Stimulated activated CD4-positive, alpha-beta T cell treated with anti-CD3 and anti-CD28 coated beads, Interleukin-2, amount 100 ng/mL, for 48 hours (primary cell): ENCODE measurements at regions not wholly inside any gene's neighbourhood (a gene's known extent, or its start where the extent isn't known, plus 50 kb on each side); places are given as distances from the start of the nearest gene placed in this dataset.
"Not testable (repeated sequence)": the region's sequence is repeated elsewhere in the genome, so short reads cannot be mapped to it uniquely, and the experiment has no call there.

ENCODE experiments used
- DNase-seq, 2 donors: peaks; one replicate each; pipeline ENCODE4 v3.0.0-alpha.2; 2020

- DNase-seq = peak; percentile 8 to 19
Observed at GRCh38 chr3:31102196-31102879, 207.9 kb upstream of the GADL1 start.

DNA sequence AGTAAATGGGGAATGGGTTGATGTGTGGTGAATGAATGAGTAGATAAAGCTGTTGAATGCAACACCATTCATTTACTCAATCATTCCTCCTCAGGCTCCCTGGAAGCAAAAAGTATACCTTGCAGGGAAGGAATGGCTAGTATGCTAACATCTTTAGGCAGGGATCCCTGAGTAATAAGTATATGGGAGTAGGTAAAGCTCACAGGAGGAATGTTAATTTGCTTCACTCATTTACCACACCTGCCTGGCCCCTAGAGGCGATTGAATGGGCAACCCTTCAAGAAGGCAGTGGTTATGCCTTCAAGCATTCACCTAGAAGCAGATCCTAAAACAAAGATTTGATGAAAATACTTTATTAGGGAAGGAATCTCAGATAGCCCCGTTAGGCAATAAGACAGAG lies 208.7 kb upstream of the GADL1 start:
- DNase-seq = no peak

GRCh38 chr3:31103623-31104180 lies 209.2 kb upstream of the GADL1 start:
- DNase-seq = no peak

DNA sequence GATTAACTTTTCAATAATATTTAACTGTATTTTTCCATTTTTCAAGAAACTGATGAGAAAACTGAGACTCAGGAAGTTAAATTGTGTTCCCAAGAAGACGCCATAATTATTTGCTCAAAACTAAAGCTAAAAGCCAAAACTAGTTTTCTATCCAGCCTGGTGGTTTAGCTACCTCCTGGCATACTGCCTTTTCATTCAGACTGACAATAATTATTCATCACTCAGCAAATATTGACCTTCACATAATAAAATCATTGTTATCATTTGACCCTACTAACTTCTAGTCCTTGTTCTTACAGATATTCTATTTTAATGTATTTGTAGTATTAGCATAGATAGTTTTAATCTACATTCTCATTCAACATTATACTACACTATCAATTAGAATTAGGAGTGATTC lies 210.6 kb upstream of the GADL1 start:
- no peak for DNase-seq

GRCh38 chr3:31105438-31106077 lies 211.1 kb upstream of the GADL1 start:
- DNase-seq = peak in 1 of 2 donors; percentile 7

GRCh38 chr3:31106204-31106603 lies 211.7 kb upstream of the GADL1 start:
- DNase-seq = no peak

GRCh38 chr3:31106912-31107311 lies 212.5 kb upstream of the GADL1 start:
- no peak for DNase-seq

DNA sequence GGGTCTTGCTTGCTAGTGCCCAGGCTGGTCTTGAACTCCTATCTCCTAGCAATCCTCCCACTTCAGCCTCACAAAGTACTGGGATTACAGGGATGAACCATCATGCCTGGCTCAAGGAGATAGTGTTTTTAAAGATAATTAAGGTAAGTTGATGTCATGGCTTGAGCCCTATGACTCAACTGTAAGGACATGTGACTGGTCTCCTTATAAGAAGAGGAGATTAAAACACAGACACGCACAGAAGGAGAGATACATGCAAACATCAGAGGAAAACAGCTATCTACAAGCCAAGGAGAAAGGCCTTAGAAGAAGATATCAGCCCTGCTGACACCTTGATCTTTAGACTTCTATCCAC lies 220.4 kb upstream of the GADL1 start:
- DNase-seq = no peak

DNA sequence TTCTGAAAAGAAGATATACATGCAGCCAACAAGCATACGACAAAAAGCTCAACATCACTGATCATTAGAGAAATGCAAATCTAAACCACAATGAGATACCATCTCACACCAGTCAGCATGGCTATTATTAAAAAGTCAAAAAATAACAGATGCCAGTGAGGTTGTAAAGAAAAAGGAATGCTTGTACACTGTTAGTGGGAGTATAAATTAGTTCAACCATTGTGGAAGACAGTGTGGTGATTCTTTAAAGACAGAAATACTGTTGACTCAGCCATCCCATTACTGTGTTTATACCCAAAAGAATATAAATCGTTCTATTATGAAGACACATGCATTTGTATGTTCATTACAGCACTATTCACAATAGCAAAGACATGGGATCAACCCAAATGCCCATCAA lies 221.1 kb upstream of the GADL1 start:
- DNase-seq = not testable (repeated sequence)

DNA sequence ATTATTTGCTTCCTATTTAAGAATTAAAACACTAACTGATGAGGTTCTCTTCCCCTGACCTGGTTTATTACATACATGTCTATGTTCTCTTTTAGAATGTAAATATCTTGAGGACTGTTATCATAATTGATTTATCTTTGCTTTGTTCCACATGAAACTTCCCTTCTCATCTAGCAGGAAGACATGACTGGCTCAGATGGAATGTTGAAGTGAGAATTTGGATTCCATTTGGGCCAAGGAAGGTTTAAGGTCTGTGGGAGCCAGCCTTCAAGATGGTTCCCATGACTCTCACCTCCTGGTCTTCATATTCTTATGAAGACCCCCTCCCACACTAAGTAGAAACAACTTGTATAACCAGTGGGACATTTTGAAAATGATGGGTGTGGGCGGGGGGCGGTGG lies 222.2 kb upstream of the GADL1 start:
- DNase-seq = no peak

- DNase-seq = no peak
Observed at GRCh38 chr3:31117854-31118253, 223.4 kb upstream of the GADL1 start.

- no peak for DNase-seq
Observed at GRCh38 chr3:31124373-31124772, 229.9 kb upstream of the GADL1 start.

DNA sequence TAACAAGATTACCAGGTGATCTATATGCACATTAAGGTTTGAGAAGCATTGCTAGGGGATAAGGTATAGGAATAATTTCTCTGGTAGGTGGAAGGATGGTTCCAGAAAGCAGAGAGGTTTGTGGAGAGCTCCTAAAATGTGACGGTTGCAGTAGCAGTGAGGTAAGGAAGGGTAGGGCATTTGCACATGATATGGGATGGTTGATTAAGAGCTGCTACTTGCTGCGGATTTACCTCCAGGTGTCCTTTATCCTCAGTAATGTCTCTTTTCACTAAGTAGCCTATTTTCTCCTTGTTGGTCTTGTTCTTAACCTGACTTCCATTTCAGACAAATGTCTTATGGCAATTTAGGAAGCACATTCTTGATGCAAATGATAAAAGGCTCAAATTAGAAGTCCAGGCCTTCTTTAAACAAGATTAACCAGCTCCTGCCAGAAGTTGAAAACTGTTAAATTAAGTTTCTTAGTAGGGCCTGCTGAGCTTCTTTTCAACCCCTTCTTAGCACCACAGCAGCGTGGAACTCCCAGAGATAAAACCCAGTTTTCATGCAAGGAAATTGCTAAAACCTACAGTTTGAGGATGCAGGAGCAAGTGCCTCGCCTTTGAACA lies 231.1 kb upstream of the GADL1 start:
- DNase-seq = no peak

- no peak for DNase-seq
Observed at GRCh38 chr3:31129241-31129640, 234.8 kb upstream of the GADL1 start.

GRCh38 chr3:31132132-31132769 lies 237.8 kb upstream of the GADL1 start:
- no peak for DNase-seq

GRCh38 chr3:31133541-31133940 lies 239.1 kb upstream of the GADL1 start:
- DNase-seq = no peak

- no peak for DNase-seq
Observed at GRCh38 chr3:31135546-31135945, 241.1 kb upstream of the GADL1 start.

DNA sequence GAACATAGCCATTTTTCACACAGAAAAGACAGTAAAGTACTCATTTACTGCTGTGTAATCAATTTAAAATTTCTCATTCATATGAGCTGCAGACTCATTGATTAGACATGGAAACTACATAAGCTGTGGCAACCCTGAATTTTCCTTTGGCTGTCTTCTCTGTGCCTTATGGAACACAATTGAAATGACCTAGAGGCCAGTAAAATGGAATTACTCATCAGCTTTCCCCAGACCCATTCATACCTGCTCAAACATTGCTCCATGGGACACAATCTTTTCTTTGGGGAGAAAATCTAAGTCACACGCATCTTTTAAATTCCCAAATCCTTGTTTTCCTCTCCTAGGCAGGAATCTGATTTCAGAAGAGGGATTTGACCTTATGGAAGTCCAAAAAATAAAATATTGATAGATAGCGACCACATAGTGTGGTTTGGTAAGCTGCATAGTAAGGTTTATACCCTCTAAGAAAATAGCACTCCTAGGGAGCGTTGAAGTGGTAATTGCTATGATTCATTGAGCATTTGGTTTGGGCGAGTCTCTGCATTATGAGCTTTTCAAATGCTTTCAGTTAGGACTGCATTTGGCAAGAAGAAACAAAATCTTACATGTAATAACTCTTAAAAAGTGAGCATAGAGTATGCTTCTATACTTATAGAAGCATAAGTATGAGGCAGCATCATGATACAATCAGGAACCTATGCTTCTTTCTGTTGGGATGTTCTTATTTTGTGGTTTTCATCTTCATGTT lies 243.4 kb upstream of the GADL1 start:
- DNase-seq = no peak

- no peak for DNase-seq
Observed at GRCh38 chr3:31140470-31140869, 246.0 kb upstream of the GADL1 start.

- no peak for DNase-seq
Observed at GRCh38 chr3:31142139-31142538, 247.7 kb upstream of the GADL1 start.

DNA sequence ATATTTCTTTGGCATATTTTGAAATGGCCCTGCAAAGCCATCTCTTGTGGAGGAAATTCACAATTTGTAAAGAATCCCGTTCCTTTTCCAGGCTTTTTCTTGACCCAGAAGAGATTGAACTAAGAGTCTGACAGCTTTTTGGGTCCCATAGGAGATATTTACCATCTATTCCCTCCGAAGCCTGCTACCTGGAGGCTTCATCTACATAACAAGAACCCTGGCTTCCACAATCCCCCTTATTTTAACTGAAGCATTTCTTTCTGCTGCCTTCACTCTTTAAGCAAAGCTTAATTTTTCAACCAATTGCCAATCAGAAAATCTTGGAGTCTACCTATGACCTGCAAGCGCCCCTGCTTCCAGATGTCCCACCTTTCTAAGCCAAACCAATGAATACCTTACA lies 248.1 kb upstream of the GADL1 start:
- DNase-seq = no peak

DNA sequence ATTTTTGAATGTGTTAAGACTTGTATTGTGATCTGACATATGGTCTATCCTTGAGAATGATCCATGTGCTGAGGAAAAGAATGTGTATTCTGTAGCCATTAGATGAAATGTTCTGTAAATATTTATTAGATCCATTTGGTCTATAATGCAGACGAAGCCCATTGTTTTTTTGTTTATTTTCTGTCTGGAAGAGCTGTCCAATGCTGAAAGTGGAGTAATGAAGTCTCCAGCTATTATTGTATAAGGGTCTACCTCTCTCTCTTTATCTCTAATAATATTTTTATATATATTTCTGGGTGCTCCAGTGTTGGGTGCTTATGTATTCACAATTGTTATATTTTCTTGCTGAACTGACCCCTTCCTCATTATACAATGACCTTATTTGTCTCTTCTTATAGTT lies 250.6 kb upstream of the GADL1 start:
- DNase-seq = no peak

- DNase-seq = no peak
Observed at GRCh38 chr3:31147550-31147949, 253.1 kb upstream of the GADL1 start.
